HS-27A (cell line): ENCODE measurements at regions not wholly inside any gene's neighbourhood (a gene's known extent, or its start where the extent isn't known, plus 50 kb on each side); places are given as distances from the start of the nearest gene placed in this dataset.
"Not testable (repeated sequence)": the region's sequence is repeated elsewhere in the genome, so short reads cannot be mapped to it uniquely, and the experiment has no call there.

Experiments
- DNase-seq: peaks from one replicate; pipeline ENCODE4 v3.0.0-alpha.2; 2012; ENCODE audit warnings: low read depth, missing footprints

GRCh38 chr18:68429111-68429510, 285.8 kb downstream of the TMX3 start:
- no peak for DNase-seq

DNA sequence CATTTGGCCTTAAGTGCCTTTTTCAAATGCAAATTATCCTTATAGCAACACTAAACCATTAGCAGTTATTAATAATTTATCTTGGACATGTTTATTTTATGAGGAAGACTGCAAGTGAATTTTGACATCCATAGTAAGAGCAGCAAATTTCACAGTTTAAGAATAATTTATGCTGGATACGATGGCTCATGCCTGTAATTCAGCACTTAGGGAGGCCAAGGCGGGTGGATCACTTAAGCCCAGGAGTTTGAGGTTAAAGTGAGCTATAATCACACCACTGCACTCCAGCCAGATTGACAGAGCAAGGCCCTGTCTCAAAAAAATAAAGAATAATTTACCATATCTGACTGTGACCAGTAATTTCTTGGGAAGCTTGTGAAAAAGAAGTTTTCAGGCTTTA, 286.2 kb downstream of the TMX3 start:
- no peak for DNase-seq

DNA sequence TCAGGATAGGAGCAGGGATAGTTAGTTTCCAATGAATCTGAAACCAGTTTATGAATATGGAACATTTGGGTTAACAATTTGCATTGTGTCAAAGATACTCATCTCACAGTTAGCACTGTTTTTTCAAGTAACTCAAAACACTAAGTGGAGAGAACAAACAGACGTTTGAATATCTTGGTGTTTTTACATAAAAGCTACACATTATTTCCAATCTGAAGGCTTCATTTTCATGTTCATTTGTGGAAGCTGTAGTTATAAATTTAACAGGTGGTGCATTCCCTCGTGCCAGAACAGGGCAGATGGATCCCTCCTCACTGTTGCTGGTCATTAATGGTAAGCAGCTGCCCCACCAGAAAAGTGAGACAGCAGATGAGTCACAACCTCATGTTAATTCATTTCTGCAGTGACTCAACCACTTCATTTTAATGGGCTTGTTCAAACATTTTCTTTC, 286.9 kb downstream of the TMX3 start:
- no peak for DNase-seq

GRCh38 chr18:68426731-68427315, 288.1 kb downstream of the TMX3 start:
- DNase-seq, result no peak

GRCh38 chr18:68418881-68419280, 296.0 kb downstream of the TMX3 start:
- no peak for DNase-seq

GRCh38 chr18:68418226-68418868, 296.6 kb downstream of the TMX3 start:
- DNase-seq, result no peak

DNA sequence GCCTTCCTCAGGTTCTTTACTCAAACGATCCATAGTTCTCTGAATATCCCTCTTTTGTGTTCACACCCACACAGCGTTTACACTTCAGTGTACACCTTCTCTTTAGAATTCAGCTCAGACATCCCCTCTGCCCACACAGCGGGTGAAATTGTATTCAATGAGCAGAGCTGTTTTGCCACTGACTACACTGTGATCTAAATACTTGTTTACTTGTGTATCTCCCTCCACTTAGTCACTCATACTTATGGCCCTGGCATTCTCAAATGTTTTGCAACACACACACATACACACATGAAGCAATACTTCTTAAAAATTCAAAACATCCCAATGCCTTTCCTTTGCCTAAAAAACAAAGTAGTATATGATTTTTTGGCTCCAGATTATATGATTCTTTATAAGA, 297.1 kb downstream of the TMX3 start:
- no peak for DNase-seq

DNA sequence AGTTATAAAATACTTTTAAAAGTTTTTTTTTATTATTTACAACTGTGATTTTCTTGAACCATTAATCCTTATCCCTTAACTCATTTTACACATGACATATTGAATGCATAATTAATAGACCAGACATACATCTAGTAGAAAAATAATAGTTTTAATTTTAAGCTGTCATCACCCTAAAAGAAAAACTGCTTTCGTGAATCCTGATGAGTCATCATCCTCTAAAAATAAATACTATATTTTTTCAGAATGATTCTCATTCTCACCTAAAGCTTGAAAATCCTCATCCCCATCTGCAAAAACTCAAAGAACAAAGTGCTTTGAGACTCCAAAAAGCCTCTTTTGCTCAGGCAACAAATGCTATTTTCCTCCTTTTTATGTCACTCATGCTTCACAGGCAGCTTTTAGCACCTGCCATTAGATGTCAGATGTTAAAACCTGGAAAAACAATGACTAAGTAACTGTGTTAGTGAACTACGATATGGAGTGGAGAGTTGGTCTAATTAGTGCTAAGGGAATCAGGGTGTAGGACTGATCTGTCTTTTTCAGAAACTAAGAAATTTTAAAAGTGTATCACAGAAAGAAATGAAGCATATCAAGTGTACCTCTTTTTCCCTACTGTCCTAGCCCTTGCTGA, 297.6 kb downstream of the TMX3 start:
- no peak for DNase-seq

- DNase-seq, result no peak
Measured at GRCh38 chr18:68414407-68414806, 300.5 kb downstream of the TMX3 start.

- no peak for DNase-seq
Measured at GRCh38 chr18:68409576-68409975, 305.3 kb downstream of the TMX3 start.

- DNase-seq, result no peak
Measured at GRCh38 chr18:68406761-68407160, 308.1 kb downstream of the TMX3 start.

- no peak for DNase-seq
Measured at GRCh38 chr18:68402784-68403183, 312.1 kb downstream of the TMX3 start.

DNA sequence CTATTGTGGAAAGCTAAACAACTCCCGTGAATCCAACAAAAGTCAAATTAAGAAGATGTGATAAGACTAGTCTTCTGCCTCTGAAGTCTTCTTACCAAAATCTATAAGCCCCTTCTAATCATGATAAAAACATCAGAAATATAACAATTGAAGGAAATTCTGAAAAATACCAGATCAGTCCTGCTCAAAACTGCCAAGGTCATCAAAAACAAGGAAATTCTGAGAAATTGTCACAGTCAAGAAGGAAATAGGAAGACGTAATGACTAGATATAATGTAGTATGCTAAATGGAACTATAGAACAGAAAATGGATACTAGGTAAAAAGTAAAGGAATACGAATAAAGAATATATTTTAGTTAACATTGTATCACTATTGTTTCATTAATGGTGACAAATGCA, 314.0 kb downstream of the TMX3 start:
- DNase-seq, result no peak

DNA sequence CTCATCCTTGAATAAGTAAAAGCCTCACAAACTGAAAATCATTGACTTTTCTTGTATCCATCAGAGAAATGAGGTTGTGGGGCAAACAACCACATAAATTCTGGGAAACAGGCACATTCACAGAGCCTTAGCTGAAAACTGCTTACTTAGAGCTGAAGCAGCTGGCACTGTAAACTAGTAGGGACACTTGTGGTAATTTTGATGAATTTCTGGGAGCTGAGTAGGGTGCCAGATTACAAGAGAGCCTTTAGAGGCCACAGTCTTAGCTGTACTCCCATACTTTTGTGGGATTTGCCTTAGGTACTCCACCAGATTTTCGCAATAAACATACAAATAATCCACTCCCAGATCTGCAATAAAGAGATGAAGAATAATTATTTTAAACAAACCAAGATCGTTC, 315.2 kb downstream of the TMX3 start:
- no peak for DNase-seq

GRCh38 chr18:68397241-68398035, 317.5 kb downstream of the TMX3 start:
- no peak for DNase-seq

DNA sequence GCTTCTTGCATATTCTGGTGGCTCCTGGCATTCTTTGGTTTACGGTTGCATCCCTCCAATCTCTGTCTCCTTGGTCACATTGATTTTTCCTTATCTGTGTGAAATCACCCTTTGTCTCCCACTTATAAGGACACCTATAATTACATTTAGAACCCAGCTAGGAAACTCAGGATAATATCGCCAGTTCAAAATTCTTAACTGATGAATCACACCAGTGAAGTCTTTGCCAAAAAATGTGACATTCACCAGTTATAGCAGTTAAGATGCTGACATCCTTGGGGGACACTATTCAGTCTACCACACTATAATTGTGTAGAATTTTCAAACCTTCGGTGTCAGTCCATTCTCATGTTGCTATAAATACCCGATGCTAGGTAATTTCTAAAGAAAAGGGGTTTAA, 320.2 kb downstream of the TMX3 start:
- DNase-seq, result peak; percentile 47

DNA sequence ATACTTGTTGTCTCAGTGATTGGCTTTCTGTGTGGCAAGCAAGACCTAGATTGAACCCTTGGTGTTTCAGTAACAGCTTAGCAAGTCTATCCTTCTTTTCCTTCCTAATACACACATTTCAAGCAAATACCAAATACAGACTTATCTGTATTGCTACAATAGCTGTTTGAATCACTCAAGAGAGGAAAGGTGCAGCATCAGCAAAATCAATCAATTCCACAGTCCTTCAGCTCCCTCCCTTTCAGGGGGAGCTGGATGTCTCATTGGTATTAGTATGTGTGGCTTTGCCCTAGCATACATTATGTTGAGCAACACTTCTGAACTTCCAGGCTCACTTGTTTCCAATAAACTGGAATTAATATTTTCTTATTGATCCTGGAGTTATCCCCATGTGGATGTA, 323.1 kb downstream of the TMX3 start:
- DNase-seq, result no peak

GRCh38 chr18:68387246-68387645, 327.7 kb downstream of the TMX3 start:
- peak; percentile 11 for DNase-seq

GRCh38 chr18:68383979-68384378, 330.9 kb downstream of the TMX3 start:
- DNase-seq, result not testable (repeated sequence)

- no peak for DNase-seq
Measured at GRCh38 chr18:68376926-68377325, 338.0 kb downstream of the TMX3 start.

DNA sequence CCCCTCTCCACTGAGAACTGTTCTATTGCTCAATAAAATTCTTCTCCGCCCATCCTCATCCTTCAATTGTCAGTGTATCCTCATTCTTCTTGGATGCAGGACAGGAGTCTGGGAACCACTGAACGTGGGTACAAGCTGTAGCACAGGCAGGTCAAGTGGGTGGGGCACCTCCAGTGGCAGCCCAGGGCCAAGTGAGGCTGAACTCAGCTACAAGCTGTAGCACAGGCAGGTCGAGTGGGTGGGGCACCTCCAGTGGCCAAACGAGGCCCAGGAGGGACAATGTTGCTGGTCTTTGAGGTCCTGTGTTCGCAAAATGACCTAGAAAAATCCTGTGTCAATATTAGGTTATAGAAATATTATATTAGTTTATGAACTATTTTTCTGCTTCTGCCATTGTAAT, 352.0 kb downstream of the TMX3 start:
- DNase-seq, result no peak

GRCh38 chr18:68355637-68356036, 359.3 kb downstream of the TMX3 start:
- DNase-seq, result no peak

- no peak for DNase-seq
Measured at GRCh38 chr18:68354176-68354575, 360.7 kb downstream of the TMX3 start.
